ENCODE measurements at regions not wholly inside any gene's neighbourhood (a gene's known extent, or its start where the extent isn't known, plus 50 kb on each side); places are given as distances from the start of the nearest gene placed in this dataset.

DNA sequence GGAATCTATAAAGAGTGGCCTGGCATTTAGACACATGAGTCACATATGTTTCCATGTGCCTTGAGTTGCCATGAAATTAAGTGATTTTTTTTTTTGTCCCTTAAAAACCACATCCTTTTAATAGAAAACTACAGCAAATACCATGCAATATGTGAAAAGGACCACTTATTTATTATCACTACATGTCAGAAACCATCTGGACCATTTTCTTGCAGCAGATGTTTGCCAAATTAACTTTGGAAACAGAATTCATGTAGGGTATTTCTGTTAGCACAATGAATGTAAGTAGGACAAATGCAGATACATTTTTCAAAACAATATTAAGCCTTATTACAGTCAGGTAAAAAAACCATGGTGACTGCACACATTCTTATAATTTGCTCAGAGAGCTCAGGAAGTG lies 230.6 kb downstream of the REEP3 start:
- DNase-seq = no peak

- DNase-seq = no peak
Observed at GRCh38 chr10:63752318-63752717, 231.1 kb downstream of the REEP3 start.

- DNase-seq = no peak
Observed at GRCh38 chr10:63753808-63754207, 232.6 kb downstream of the REEP3 start.

GRCh38 chr10:63755441-63755840 lies 234.2 kb downstream of the REEP3 start:
- DNase-seq = no peak

DNA sequence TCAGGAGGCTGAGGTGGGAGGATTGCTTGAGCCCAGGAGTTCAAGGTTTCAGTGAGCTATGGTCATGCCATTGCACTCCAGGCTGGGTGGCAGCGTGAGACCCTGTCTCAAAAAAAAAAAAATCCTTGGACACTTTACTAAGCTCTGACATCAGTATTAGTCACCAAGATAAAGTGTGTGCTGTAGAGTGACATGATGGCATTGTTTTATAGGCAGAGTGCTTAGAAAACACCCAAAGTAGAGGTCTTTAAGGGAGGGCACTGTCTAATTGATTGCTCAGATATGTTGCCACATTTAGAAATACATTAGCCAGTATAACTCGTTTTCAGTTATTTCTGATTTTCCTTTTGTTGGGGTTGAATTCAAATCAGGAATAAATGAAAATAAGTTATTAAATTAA lies 235.9 kb downstream of the REEP3 start:
- no peak for DNase-seq

GRCh38 chr10:63758080-63758479 lies 236.9 kb downstream of the REEP3 start:
- DNase-seq = no peak

DNA sequence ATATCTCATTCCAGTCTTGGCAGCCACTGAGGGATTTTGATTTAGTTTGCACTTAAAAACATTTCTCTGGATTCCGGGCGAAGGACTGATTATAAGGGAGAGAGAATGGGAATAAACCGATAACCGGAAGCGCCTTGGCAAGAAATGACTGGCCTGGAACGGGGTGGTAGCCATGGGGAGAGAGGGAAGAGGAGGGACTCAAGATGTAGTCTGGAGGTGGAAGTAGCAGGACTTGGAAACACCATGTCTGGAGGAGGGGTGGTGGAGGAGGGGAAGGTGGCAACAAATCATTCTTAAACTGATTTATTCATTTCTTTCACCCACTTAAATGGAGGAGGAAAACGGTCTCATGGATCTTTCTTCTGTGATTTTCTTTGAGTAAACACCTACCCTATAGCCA lies 238.1 kb downstream of the REEP3 start:
- DNase-seq = no peak

DNA sequence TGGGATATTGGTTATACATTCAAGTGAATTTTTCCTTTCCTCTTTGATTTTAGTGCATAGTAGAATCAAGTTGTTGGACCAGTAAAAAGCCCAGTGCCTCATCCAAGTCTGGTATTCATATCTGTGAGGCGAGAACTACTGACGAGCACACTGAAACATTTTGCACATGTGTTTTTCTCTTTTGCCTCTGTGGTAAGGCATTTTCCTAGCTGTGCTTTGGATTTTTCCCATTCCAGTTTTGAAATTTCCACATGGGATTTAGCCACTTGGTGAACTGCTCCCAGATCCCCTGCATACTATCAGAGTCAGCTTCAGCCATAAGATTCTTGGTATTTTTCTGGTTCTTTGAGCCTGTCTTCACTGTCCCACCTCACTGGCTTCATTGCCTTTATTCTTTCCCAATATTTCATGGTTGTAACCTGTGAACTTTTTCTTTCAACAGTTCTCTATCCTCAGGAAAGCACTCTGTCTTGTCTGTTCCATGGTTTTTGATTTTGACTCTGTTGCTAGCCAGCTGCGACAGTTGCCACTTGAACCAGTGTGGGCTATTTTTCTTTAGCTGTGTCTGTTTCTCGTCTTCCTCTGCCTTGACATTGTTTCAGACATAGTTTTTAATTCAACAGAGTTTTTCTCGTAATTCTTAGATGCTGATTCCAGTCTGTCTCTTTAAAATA lies 239.0 kb downstream of the REEP3 start:
- no peak for DNase-seq

GRCh38 chr10:63760708-63761047 lies 239.5 kb downstream of the REEP3 start:
- no peak for DNase-seq

GRCh38 chr10:63761243-63761642 lies 240.0 kb downstream of the REEP3 start:
- no peak for DNase-seq

GRCh38 chr10:63763744-63764143 lies 242.5 kb downstream of the REEP3 start:
- DNase-seq = no peak

- no peak for DNase-seq
Observed at GRCh38 chr10:63765126-63765525, 243.9 kb downstream of the REEP3 start.

GRCh38 chr10:63766745-63767137 lies 245.5 kb downstream of the REEP3 start:
- DNase-seq = no peak

DNA sequence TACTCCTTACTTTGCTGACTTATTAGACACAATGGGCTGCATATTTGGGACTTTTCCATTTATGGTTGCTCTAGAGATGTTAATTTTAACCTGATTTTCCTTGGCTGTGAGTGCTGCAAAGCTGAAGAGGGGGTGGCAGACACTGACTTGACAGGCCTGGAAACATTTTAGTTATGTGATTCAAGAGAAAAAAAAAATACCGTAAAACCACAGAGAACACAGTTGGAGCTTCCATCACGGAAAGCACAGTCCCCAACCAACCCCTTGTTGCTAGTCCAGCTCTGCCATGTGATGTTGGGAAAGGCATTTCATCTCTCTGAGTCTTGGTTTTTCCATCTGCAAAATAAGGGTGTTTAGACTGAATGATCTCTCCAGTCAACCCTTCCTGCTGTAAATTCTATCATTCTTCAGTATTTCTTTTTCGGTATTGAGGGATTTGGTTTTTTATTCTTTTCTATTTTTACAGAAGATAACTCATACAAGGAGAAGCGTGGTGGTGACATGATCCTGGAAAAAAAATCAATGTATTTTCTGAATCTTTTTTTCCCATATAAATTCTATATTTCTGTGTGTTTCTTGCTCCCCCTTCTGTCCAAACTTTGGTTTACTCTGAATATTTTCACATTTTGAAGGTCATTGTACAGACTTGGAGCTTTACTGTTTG lies 246.1 kb downstream of the REEP3 start:
- DNase-seq = no peak

DNA sequence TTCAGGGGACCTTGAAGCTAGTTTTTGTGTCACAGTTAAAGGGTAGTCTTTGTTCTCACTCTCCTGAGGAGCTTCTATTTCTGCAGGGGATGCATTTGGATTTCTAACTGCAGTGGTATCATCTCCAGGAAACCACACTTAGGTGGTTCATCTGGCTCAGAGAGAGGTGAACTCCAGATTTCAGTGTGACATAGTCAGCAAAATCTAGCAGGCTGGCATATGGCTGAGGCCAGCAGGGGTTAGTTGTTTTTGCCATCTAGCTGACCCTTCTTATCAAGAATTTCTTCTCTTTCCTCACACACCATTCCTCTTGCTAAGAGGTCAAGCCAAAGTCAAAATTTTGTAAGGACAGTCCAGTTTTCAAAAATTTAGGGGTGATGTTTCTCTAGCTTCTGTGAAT lies 248.2 kb downstream of the REEP3 start:
- no peak for DNase-seq

GRCh38 chr10:63770523-63770922 lies 249.3 kb downstream of the REEP3 start:
- DNase-seq = no peak

GRCh38 chr10:63772491-63772890 lies 251.3 kb downstream of the REEP3 start:
- no peak for DNase-seq

DNA sequence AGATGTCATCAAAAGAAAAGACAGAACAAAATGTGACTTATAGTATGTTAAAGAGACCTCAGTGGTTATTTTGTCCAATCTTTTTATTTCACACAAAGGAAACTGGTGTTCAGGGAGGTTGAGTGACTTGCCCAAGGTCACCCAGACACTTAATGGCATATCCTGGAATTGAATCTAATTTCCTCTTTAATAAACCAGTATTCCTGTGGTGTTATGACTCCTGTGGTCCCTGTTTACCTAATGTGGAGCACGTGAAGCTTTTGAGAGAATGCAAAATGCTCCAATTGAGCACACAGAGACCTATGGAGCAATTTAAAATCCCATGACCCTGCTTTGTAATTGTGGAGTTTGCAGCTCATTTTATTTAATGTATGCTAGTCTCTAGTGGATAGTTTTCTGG lies 251.9 kb downstream of the REEP3 start:
- no peak for DNase-seq

DNA sequence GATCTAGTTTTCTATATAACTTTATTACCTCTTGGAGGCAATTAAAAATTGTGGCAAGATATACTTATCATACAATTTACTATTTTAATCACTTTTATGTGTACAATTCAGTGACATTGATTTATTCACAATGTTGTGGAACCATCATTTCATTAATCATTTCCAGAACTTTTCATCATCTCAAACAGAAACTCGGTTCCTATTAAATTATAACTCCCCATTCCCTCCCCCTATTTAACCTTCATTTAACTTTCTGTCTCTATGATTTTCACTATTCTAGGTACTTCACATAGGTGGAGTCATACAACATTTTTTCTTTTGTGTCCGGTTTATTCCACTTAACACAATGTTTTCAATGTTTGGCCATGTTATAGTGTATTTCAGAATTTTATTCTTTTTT lies 252.8 kb downstream of the REEP3 start:
- DNase-seq = no peak

DNA sequence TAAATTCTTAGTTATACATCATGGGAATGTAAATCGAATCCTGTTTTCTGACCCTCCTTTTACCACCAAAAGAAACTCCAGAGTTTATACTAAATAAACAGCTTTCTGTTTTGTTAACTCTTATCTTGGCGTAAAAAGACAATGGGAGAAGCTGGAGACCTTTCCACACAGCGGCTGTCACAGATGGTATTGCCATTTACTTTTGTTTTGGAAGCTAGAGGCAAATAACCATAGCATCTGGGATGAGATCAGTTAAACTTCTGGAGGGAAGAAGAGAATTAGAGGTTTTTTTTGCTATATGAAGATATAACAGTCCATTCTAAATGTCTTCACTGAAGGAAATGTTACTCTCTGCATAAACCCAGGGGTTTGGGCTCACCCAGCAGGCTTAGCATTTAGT lies 258.9 kb downstream of the REEP3 start:
- DNase-seq = no peak

GRCh38 chr10:63781226-63781625 lies 260.0 kb downstream of the REEP3 start:
- DNase-seq = no peak

- DNase-seq = no peak
Observed at GRCh38 chr10:63783882-63784281, 262.7 kb downstream of the REEP3 start.

DNA sequence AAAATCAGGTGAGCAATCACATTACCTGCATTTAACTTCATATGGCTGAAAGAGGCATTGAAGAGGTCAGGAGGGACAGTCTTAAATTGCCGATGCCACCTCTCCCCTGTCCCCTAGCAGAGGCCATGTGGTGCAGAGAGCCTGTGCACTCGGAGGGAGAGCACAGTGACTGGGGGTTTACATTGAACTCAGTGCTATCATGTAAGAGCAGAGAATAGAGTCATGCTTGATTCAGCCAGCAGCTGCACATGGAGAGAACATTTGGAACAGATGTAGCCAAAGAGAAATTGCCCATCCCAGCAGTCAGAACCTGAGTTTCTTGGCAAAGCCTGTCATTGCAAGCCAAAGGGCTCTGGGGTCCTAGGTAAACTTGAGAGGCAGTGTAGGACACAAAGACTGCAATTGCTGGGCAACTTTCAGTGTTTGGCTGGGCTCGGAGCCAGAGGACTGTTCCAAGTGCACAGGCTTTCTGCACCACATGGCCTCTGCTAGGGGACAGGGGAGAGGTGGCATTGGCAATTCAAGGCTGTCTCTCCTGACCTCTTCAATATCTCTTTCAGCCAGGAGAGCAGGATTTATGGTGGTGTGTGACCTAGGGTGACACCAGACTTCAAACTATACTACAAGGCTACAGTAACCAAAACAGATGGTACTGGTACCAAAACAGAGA lies 267.1 kb downstream of the REEP3 start:
- DNase-seq = no peak

GRCh38 chr10:63795094-63795860 lies 274.1 kb downstream of the REEP3 start:
- no peak for DNase-seq

Data from stimulated activated CD4-positive, alpha-beta T cell treated with anti-CD3 and anti-CD28 coated beads, Interleukin-15, amount 100 ng/mL, for 24 hours (primary cell).